ENCODE measurements at regions not wholly inside any gene's neighbourhood (a gene's known extent, or its start where the extent isn't known, plus 50 kb on each side); places are given as distances from the start of the nearest gene placed in this dataset.
"Not testable (repeated sequence)": the region's sequence is repeated elsewhere in the genome, so short reads cannot be mapped to it uniquely, and the experiment has no call there.

DNA sequence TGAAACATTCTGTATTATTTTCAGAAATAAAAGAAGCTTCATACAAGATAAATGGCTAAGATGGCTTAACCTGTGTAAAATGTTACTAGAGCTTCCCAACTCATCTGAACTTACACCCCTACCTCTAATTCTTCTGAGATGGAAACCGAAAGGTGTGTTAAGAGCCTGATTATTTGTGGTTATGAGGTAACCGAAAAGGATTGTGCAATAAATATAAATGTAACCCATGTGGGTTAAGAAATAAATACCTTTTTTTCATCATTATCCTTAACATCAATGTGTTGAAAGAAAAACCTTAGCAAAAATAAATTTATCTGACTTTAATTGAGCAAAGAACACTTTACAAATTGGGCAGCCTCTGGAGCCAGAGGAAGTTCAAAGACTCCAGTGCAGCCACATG lies 961.8 kb upstream of the SPRY2 start:
- DNase-seq, result no peak
- Mint-ChIP-seq H3K36me3 (peaks cover 0 to 3% (median 0%) of the 10 kb centered on the region in 3 donors), H3K27me3 (ENCODE audit: low read depth in 3 of 3) (no peaks in the 10 kb centered on the region), H3K27ac (no peak overlapping the region), H3K4me3 (no peak overlapping the region), H3K4me1 (no peaks in the 10 kb centered on the region), H3K9me3 (peaks cover 4 to 27% (median 14%) of the 10 kb centered on the region in 6 donors)

- H3K36me3 Mint-ChIP-seq, result peaks cover 0 to 3% (median 0%) of the 10 kb centered on the region in 3 donors
- no peak overlapping the region for H3K4me3 Mint-ChIP-seq
- no peaks in the 10 kb centered on the region for H3K4me1 Mint-ChIP-seq
- H3K27ac Mint-ChIP-seq, result no peak overlapping the region
- H3K9me3 Mint-ChIP-seq, result peaks cover 4 to 23% (median 12%) of the 10 kb centered on the region in 6 donors
- no peaks in the 10 kb centered on the region for H3K27me3 Mint-ChIP-seq (ENCODE audit: low read depth in 3 of 3)
- no peak for DNase-seq
Measured at GRCh38 chr13:81302125-81302524, 961.2 kb upstream of the SPRY2 start.

DNA sequence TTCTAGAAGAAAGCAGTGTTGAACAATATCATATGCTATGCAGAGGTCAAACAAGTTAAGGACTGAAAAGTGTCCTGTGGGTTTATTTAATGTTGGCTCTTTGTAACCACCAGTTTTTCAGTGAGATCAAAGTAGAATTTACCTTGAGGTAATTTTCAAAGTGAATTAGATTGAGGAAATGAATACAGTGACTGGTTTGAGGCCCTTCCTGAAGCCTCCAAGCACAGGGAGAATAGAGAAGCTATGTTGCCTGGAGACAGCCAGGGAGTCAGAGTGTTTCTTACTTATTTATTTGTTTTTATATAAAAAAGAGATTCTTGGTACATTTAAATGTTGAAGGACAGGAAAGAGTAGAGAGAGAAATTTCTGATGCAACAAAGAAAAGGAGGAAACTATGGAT lies 954.3 kb upstream of the SPRY2 start:
- Mint-ChIP-seq H3K9me3 (peaks cover 4 to 29% (median 12%) of the 10 kb centered on the region in 6 donors), H3K36me3 (peaks cover 0 to 3% (median 0%) of the 10 kb centered on the region in 3 donors), H3K4me1 (no peaks in the 10 kb centered on the region), H3K27me3 (ENCODE audit: low read depth in 3 of 3) (peaks cover 0 to 2% (median 1%) of the 10 kb centered on the region in 3 donors), H3K4me3 (no peak overlapping the region), H3K27ac (no peak overlapping the region)
- no peak for DNase-seq

GRCh38 chr13:81293594-81294164 lies 952.8 kb upstream of the SPRY2 start:
- DNase-seq, result no peak
- no peaks in the 10 kb centered on the region for H3K4me1 Mint-ChIP-seq
- H3K27me3 Mint-ChIP-seq (ENCODE audit: low read depth in 3 of 3), result peaks cover 0 to 2% (median 1%) of the 10 kb centered on the region in 3 donors
- H3K27ac Mint-ChIP-seq, result no peak overlapping the region
- H3K4me3 Mint-ChIP-seq, result no peak overlapping the region
- H3K36me3 Mint-ChIP-seq, result peaks cover 0 to 3% (median 0%) of the 10 kb centered on the region in 3 donors
- peaks cover 5 to 35% (median 13%) of the 10 kb centered on the region in 6 donors for H3K9me3 Mint-ChIP-seq

DNA sequence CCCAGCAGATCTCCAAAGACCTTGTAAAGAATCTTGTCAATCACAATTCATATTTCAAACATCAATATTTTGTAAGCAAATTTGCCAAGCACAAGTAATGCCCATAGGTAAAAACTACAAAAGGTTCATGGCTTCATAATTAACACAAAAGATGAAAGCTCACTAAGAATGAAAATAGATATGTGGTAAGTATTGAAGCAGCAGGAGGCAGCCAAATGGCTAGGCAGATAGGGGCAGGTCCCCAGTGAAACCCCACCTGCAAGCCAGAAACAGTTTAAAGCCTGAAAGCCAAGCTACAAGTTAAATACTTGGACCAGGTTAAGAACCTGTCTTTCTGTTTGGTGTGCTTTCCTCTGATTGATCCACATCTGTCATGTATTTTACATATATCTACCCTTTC lies 942.6 kb upstream of the SPRY2 start:
- H3K36me3 Mint-ChIP-seq, result no peaks in the 10 kb centered on the region
- peaks cover 9 to 39% (median 22%) of the 10 kb centered on the region in 6 donors for H3K9me3 Mint-ChIP-seq
- no peak overlapping the region for H3K27ac Mint-ChIP-seq
- peaks cover 0 to 2% (median 0%) of the 10 kb centered on the region in 3 donors for H3K27me3 Mint-ChIP-seq (ENCODE audit: low read depth in 3 of 3)
- H3K4me1 Mint-ChIP-seq, result no peaks in the 10 kb centered on the region
- H3K4me3 Mint-ChIP-seq, result no peak overlapping the region
- no peak for DNase-seq

DNA sequence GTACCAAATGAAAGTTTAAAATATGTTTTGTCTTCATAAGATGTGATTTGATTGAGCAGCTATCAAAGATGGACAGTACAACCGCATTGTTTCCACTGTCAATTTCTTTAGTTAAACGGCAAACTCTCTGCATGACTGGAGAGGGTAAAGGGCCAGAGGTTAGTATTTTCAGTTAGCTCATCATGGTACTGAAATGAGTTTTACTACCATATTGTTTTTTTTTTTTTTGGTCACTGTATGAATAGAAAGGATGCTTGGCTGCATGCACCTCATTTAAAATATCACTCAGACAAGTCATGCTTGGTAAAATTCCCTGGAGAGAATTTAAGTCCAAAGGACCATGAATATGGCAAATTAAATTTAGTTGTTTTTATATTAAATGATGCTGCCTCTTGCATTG lies 942.1 kb upstream of the SPRY2 start:
- H3K9me3 Mint-ChIP-seq, result peaks cover 9 to 39% (median 24%) of the 10 kb centered on the region in 6 donors
- H3K4me3 Mint-ChIP-seq, result no peak overlapping the region
- no peak overlapping the region for H3K27ac Mint-ChIP-seq
- DNase-seq, result no peak
- H3K36me3 Mint-ChIP-seq, result no peaks in the 10 kb centered on the region
- no peaks in the 10 kb centered on the region for H3K4me1 Mint-ChIP-seq
- peaks cover 0 to 2% (median 0%) of the 10 kb centered on the region in 3 donors for H3K27me3 Mint-ChIP-seq (ENCODE audit: low read depth in 3 of 3)

DNA sequence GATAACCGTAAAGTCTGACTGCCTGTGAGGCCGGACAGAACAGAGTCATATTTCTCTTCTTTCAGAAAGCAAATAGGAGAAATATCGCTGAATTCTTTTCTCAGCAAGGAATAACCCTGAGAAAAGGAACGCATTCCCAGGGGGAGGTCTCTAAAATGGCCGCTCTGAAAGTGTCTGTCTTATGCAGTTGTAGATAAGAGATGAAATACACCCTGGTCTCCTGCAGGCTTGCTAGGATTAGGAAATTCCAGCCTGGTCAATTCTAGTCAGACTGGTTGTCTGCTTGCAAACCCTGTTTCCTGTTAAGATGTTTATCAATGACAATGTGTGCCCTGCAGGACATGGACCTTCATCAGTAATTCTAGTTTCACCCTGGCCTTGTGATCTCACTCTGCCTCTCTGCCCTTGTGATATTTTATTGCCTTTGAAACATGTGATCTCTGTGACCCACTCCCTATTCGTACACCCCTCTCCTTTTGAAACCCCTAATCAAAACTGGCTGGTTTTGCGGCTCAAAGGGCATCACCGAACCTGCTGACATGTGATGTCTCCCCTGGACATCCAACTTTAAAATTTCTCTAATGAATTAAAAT lies 934.8 kb upstream of the SPRY2 start:
- Mint-ChIP-seq H3K4me1 (no peaks in the 10 kb centered on the region), H3K36me3 (no peaks in the 10 kb centered on the region), H3K4me3 (no peak overlapping the region), H3K27me3 (ENCODE audit: low read depth in 3 of 3) (peaks cover 0 to 2% (median 0%) of the 10 kb centered on the region in 3 donors), H3K27ac (no peak overlapping the region), H3K9me3 (peaks cover 14 to 69% (median 41%) of the 10 kb centered on the region in 6 donors)
- DNase-seq, result no peak

DNA sequence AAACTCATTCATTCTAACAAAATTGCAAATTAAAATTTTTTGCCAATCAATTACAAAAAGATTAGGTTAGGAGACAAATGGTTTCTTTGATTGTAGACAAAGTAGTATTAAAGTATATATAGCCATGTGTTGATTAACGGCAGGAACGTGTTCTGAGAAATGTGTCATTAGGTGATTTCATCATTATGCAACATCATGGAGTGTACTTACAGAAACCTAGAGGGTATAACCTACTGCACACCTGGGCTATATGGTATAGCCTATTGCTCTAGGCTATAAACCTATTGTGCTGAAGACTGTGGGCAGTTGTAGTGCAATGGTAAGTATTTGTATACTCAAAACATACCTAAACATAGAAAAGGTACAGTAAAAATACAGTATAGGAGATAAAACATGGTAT lies 906.8 kb upstream of the SPRY2 start:
- no peak for DNase-seq
- no peak overlapping the region for H3K4me3 Mint-ChIP-seq
- no peak overlapping the region for H3K27ac Mint-ChIP-seq
- H3K4me1 Mint-ChIP-seq, result no peaks in the 10 kb centered on the region
- no peaks in the 10 kb centered on the region for H3K36me3 Mint-ChIP-seq
- no peaks in the 10 kb centered on the region for H3K27me3 Mint-ChIP-seq (ENCODE audit: low read depth in 3 of 3)
- H3K9me3 Mint-ChIP-seq, result peaks cover 8 to 24% (median 12%) of the 10 kb centered on the region in 6 donors

- H3K27me3 Mint-ChIP-seq (ENCODE audit: low read depth in 3 of 3), result no peaks in the 10 kb centered on the region
- DNase-seq, result no peak
- peaks cover 8 to 24% (median 12%) of the 10 kb centered on the region in 6 donors for H3K9me3 Mint-ChIP-seq
- no peaks in the 10 kb centered on the region for H3K4me1 Mint-ChIP-seq
- H3K4me3 Mint-ChIP-seq, result no peak overlapping the region
- no peak overlapping the region for H3K27ac Mint-ChIP-seq
- no peaks in the 10 kb centered on the region for H3K36me3 Mint-ChIP-seq
Measured at GRCh38 chr13:81246556-81246955, 905.6 kb upstream of the SPRY2 start.

GRCh38 chr13:81244011-81244410 lies 903.1 kb upstream of the SPRY2 start:
- no peaks in the 10 kb centered on the region for H3K27me3 Mint-ChIP-seq (ENCODE audit: low read depth in 3 of 3)
- no peak for DNase-seq
- peaks cover 2 to 20% (median 10%) of the 10 kb centered on the region in 6 donors for H3K9me3 Mint-ChIP-seq
- no peaks in the 10 kb centered on the region for H3K36me3 Mint-ChIP-seq
- no peaks in the 10 kb centered on the region for H3K4me1 Mint-ChIP-seq
- no peak overlapping the region for H3K4me3 Mint-ChIP-seq
- H3K27ac Mint-ChIP-seq, result no peak overlapping the region

- Mint-ChIP-seq H3K9me3 (peaks cover 4 to 15% (median 8%) of the 10 kb centered on the region in 6 donors), H3K27ac (no peak overlapping the region), H3K27me3 (ENCODE audit: low read depth in 3 of 3) (peaks cover 0 to 2% (median 0%) of the 10 kb centered on the region in 3 donors), H3K36me3 (no peaks in the 10 kb centered on the region), H3K4me3 (no peak overlapping the region), H3K4me1 (no peaks in the 10 kb centered on the region)
- no peak for DNase-seq
Measured at GRCh38 chr13:81230386-81230785, 889.5 kb upstream of the SPRY2 start.

DNA sequence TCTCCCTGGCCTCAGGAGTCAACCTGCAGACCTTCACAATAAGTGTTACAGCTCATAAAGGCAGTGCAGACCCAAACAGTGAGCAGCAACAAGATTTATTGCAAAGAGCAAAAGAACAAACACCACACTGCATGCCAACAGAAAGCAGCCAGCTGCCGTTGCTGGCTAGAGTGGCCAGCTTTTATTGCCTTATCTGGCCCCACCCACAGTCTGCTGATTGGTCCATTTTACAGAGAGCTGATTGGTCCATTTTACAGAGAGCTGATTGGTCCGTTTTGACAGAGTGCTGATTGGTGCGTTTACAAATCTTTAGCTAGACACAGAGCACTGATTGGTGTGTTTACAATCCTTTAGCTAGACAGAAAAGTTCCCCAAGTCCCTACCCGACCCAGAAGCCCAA lies 885.9 kb upstream of the SPRY2 start:
- not testable (repeated sequence) for H3K4me1 Mint-ChIP-seq

GRCh38 chr13:81224209-81224833 lies 883.4 kb upstream of the SPRY2 start:
- H3K4me1 Mint-ChIP-seq, result no peaks in the 10 kb centered on the region
- H3K4me3 Mint-ChIP-seq, result no peak overlapping the region
- peaks cover 4 to 30% (median 15%) of the 10 kb centered on the region in 6 donors for H3K9me3 Mint-ChIP-seq
- no peaks in the 10 kb centered on the region for H3K36me3 Mint-ChIP-seq
- no peak overlapping the region for H3K27ac Mint-ChIP-seq
- no peak for DNase-seq
- H3K27me3 Mint-ChIP-seq (ENCODE audit: low read depth in 3 of 3), result peaks cover 0 to 4% (median 0%) of the 10 kb centered on the region in 3 donors

More for the DNA sequence above, 885.9 kb upstream of the SPRY2 start:
- not testable (repeated sequence) for DNase-seq; H3K27me3 Mint-ChIP-seq (ENCODE audit: low read depth in 3 of 3); H3K4me3 Mint-ChIP-seq; H3K27ac Mint-ChIP-seq; H3K36me3 Mint-ChIP-seq
- peaks cover 10 to 30% (median 18%) of the 10 kb centered on the region in 6 donors for H3K9me3 Mint-ChIP-seq

DNA sequence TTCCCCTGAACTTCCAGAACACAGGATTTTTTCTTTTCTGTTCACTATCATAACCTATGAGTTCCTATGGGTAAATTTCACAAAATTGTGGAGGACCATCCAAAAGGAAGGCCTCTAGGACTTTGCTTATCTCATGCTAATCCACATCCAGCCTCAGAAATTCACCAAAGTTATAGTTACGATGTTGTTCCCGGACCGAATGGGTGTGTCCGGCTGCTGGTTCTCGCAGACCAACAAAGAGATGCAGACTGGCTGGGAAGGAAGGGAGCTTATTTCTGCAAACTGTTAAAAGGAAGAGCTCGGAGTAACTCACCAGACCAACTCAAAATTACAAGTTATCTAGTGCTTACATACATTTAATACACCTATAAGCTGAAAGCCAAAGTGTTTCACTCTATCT lies 882.9 kb upstream of the SPRY2 start:
- Mint-ChIP-seq H3K9me3 (peaks cover 4 to 30% (median 15%) of the 10 kb centered on the region in 6 donors), H3K27me3 (ENCODE audit: low read depth in 3 of 3) (peaks cover 0 to 4% (median 0%) of the 10 kb centered on the region in 3 donors), H3K4me1 (no peaks in the 10 kb centered on the region), H3K27ac (no peak overlapping the region), H3K4me3 (no peak overlapping the region), H3K36me3 (no peaks in the 10 kb centered on the region)
- DNase-seq, result no peak

Data from immature natural killer cell (primary cell).